ENCODE measurements at regions not wholly inside any gene's neighbourhood (a gene's known extent, or its start where the extent isn't known, plus 50 kb on each side); places are given as distances from the start of the nearest gene placed in this dataset.

- DNase-seq (ENCODE audit: low spot score), result no peak
Measured at GRCh38 chr12:62127516-62127915, 132.7 kb upstream of the USP15 start.

GRCh38 chr12:62128175-62128975 is 131.8 kb upstream of the USP15 start:
- DNase-seq (ENCODE audit: low spot score), result no peak

- DNase-seq (ENCODE audit: low spot score), result no peak
Measured at GRCh38 chr12:62129291-62129690, 130.9 kb upstream of the USP15 start.

GRCh38 chr12:62130402-62130801 is 129.8 kb upstream of the USP15 start:
- DNase-seq (ENCODE audit: low spot score), result no peak

- no peak for DNase-seq (ENCODE audit: low spot score)
Measured at GRCh38 chr12:62130834-62131552, 129.2 kb upstream of the USP15 start.

- no peak for DNase-seq (ENCODE audit: low spot score)
Measured at GRCh38 chr12:62133440-62133839, 126.8 kb upstream of the USP15 start.

- no peak for DNase-seq (ENCODE audit: low spot score)
Measured at GRCh38 chr12:62135553-62136200, 124.5 kb upstream of the USP15 start.

- DNase-seq (ENCODE audit: low spot score), result no peak
Measured at GRCh38 chr12:62136496-62136895, 123.7 kb upstream of the USP15 start.

- no peak for DNase-seq (ENCODE audit: low spot score)
Measured at GRCh38 chr12:62138527-62138926, 121.7 kb upstream of the USP15 start.

- DNase-seq (ENCODE audit: low spot score), result no peak
Measured at GRCh38 chr12:62146318-62146717, 113.9 kb upstream of the USP15 start.

GRCh38 chr12:62158013-62158412 is 102.2 kb upstream of the USP15 start:
- DNase-seq (ENCODE audit: low spot score), result no peak

GRCh38 chr12:62158461-62159360 is 101.5 kb upstream of the USP15 start:
- DNase-seq (ENCODE audit: low spot score), result no peak

- DNase-seq (ENCODE audit: low spot score), result no peak
Measured at GRCh38 chr12:62162214-62162613, 98.0 kb upstream of the USP15 start.

- DNase-seq (ENCODE audit: low spot score), result no peak
Measured at GRCh38 chr12:62163368-62163767, 96.8 kb upstream of the USP15 start.

GRCh38 chr12:62164036-62164435 is 96.2 kb upstream of the USP15 start:
- DNase-seq (ENCODE audit: low spot score), result no peak

GRCh38 chr12:62166525-62166924 is 93.7 kb upstream of the USP15 start:
- no peak for DNase-seq (ENCODE audit: low spot score)

GRCh38 chr12:62168411-62168810 is 91.8 kb upstream of the USP15 start:
- no peak for DNase-seq (ENCODE audit: low spot score)

- no peak for DNase-seq (ENCODE audit: low spot score)
Measured at GRCh38 chr12:62170241-62170640, 90.0 kb upstream of the USP15 start.

- DNase-seq (ENCODE audit: low spot score), result peak; percentile 47
Measured at GRCh38 chr12:62190689-62191490, 69.3 kb upstream of the USP15 start.

GRCh38 chr12:62191491-62192179 is 68.6 kb upstream of the USP15 start:
- DNase-seq (ENCODE audit: low spot score), result peak; percentile 56
